Calu3 (cell line): ENCODE measurements at regions not wholly inside any gene's neighbourhood (a gene's known extent, or its start where the extent isn't known, plus 50 kb on each side); places are given as distances from the start of the nearest gene placed in this dataset.

Source experiments
- BruUV-seq: library from RNA; stranded (reverse); fragments of 400-500 nt; replicated peaks from 2 replicates; lab custom pipeline; 2021; lab: Mats Ljungman, UMichigan
- CTCF ChIA-PET: fragments of 300-600 bp; sonication (Branson Sonifier 250); formaldehyde crosslinking; loops from one replicate; lab custom pipeline; 2022; ENCODE audit warnings: antibody characterized with exemption; lab: Charles Lee
- DNase-seq: peaks from one replicate; pipeline ENCODE4 v3.0.0; 2022
- H3K27ac Mint-ChIP-seq: one replicate; pipeline ENCODE4 v1.8.0; 2022; ENCODE audit warnings: mixed read lengths; ENCODE audit not compliant: unreplicated experiment
- H3K27me3 Mint-ChIP-seq: one replicate; pipeline ENCODE4 v1.8.0; 2022; ENCODE audit warnings: mixed read lengths; ENCODE audit not compliant: unreplicated experiment
- H3K36me3 Mint-ChIP-seq: one replicate; pipeline ENCODE4 v1.8.0; 2022; ENCODE audit warnings: mild to moderate bottlenecking, moderate library complexity, mixed read lengths; ENCODE audit not compliant: insufficient read depth, unreplicated experiment
- H3K4me1 Mint-ChIP-seq: one replicate; pipeline ENCODE4 v1.8.0; 2022; ENCODE audit warnings: mild to moderate bottlenecking, low read depth, mixed read lengths; ENCODE audit not compliant: unreplicated experiment
- H3K4me3 Mint-ChIP-seq: one replicate; pipeline ENCODE4 v1.8.0; 2022; ENCODE audit warnings: mild to moderate bottlenecking, low read depth, moderate library complexity, mixed read lengths; ENCODE audit not compliant: unreplicated experiment
- H3K9me3 Mint-ChIP-seq: one replicate; pipeline ENCODE4 v1.8.0; 2022; ENCODE audit warnings: low read depth, mixed read lengths; ENCODE audit not compliant: unreplicated experiment
- intact Hi-C: fragments of 100-400 bp; cut with micrococcal nuclease; formaldehyde crosslinking; loops from one replicate; pipeline ENCODE4 v1.10.0; 2022; ENCODE audit not compliant: unreplicated experiment
- TF ChIP-seq, protein P1 (sequence below): fragments of 200-600 bp; IDR thresholded peaks from one replicate; pipeline ENCODE4 v1.8.0; 2022; ENCODE audit warnings: antibody characterized with exemption; ENCODE audit not compliant: unreplicated experiment

DNA sequence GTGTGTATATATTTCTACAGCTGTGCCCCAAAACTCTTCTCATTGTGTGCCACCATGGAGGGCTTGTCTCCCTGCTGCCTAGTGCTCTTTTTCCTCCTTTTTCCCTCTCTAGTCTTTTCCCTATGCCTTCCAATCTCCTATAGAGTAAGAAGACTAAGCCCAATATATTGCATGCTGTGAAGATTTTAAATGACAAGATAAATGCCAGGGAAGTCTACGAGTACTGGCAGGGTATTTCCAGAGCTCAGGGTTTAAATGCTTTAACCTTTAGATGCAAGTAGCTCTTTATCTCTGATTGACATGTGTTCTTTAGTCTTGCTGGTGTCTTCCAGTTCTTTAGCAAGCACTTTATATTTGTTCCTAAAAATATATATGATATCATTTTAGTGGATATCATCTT, 200.7 kb downstream of the SLITRK1 start:
- Mint-ChIP-seq H3K27ac (no peak overlapping the region), H3K36me3 (no peaks in the 10 kb centered on the region), H3K9me3 (no peaks in the 10 kb centered on the region), H3K4me3 (no peak overlapping the region), H3K4me1 (no peaks in the 10 kb centered on the region), H3K27me3 (no peaks in the 10 kb centered on the region)
- CTCF ChIA-PET = no interaction called here
- TF ChIP-seq, protein P1, sequence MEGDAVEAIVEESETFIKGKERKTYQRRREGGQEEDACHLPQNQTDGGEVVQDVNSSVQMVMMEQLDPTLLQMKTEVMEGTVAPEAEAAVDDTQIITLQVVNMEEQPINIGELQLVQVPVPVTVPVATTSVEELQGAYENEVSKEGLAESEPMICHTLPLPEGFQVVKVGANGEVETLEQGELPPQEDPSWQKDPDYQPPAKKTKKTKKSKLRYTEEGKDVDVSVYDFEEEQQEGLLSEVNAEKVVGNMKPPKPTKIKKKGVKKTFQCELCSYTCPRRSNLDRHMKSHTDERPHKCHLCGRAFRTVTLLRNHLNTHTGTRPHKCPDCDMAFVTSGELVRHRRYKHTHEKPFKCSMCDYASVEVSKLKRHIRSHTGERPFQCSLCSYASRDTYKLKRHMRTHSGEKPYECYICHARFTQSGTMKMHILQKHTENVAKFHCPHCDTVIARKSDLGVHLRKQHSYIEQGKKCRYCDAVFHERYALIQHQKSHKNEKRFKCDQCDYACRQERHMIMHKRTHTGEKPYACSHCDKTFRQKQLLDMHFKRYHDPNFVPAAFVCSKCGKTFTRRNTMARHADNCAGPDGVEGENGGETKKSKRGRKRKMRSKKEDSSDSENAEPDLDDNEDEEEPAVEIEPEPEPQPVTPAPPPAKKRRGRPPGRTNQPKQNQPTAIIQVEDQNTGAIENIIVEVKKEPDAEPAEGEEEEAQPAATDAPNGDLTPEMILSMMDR = no peak
- intact Hi-C loops = no loop called here
- no peak for DNase-seq
- BruUV-seq = no TSS peak

DNA sequence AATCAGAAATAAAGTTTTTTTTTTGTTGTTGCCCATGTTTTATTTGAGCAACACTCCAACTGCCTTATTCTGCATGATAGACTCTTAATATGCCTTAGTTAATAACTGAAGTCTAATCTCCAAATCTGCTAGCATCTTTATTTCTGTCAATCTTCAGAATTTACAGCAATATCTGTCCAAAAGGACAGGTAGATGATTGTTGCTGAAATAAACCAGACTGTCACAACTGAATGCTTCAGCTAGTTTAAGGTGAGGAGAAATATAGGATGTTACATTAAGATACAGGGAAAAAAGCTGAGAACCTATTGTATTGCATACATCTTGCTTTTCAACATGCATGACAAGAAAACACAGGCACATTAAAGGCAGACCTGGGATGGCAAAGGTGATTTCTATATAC, 204.3 kb downstream of the SLITRK1 start:
- no TSS peak for BruUV-seq
- intact Hi-C loops = no loop called here
- CTCF ChIA-PET = no interaction called here
- Mint-ChIP-seq H3K36me3 (no peaks in the 10 kb centered on the region), H3K4me1 (no peaks in the 10 kb centered on the region), H3K9me3 (peaks cover 3% of the 10 kb centered on the region), H3K27me3 (no peaks in the 10 kb centered on the region), H3K27ac (no peak overlapping the region), H3K4me3 (no peak overlapping the region)
- TF ChIP-seq, protein P1 = no peak
- no peak for DNase-seq

DNA sequence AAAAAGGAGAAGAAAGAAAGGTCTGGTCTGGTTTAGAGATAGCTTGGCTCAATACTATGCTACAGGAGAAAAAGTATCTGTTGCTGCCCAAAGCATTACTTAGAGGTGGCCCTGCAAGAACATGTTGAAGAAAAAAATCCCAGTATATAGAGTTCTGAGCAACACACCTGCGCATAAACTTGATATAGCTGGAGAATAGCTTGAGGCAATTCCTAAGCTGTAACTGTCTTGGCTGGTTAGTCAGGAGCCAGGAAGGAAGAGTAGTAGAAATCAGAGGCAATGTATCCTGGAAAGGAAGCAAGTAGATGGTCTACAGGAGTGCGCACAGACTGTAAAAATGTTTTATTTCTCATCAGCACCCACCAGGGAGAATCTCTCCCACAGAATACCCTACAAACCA, 209.7 kb downstream of the SLITRK1 start:
- Mint-ChIP-seq H3K9me3 (peaks cover 3% of the 10 kb centered on the region), H3K27ac (no peak overlapping the region), H3K27me3 (no peaks in the 10 kb centered on the region), H3K4me3 (no peak overlapping the region), H3K4me1 (no peaks in the 10 kb centered on the region), H3K36me3 (no peaks in the 10 kb centered on the region)
- no TSS peak for BruUV-seq
- DNase-seq = no peak
- TF ChIP-seq, protein P1 = no peak
- intact Hi-C loops = no loop called here
- CTCF ChIA-PET = no interaction called here

DNA sequence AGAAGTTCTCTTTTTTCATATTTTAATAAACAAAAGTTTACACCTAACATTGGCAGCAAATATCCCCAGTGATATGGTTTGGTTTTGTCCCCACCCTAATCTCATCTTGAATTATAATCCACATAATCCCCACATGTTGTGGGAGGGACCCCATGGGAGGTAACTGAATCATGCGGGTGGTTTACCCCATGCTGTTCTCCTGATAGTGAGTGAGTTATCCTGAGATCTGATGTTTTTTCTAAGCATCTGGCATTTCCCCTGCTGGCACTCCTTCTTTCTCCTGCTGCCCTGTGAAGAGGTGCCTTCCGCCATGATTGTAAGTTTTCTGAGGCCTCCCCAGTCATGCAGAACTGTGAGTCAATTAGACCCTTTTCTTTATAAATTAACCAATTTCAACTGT, 214.7 kb downstream of the SLITRK1 start:
- Mint-ChIP-seq H3K9me3 (no peaks in the 10 kb centered on the region), H3K36me3 (no peaks in the 10 kb centered on the region), H3K27me3 (no peaks in the 10 kb centered on the region), H3K4me1 (no peaks in the 10 kb centered on the region), H3K27ac (no peak overlapping the region), H3K4me3 (no peak overlapping the region)
- TF ChIP-seq, protein P1 = no peak
- DNase-seq = no peak
- intact Hi-C loops = no loop called here
- no TSS peak for BruUV-seq
- CTCF ChIA-PET = no interaction called here

DNA sequence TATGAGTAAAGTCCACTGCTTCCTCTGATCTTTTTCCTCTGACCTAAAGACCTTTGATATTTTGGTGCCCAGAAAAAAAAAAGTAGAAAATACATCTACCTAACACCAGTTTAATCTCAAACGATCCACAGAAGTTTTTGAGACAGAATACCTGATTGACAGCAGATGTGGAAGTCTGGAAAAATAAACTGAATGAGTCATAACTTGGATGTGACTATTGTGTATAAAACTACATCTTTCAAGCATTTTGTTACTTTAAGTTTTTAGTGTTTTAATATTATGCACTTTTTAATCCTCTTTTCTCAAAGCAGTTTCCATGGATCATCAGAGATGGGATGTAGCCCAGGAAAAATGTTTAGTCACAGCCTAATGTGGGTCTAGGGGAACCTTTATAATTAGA, 216.1 kb downstream of the SLITRK1 start:
- H3K36me3 Mint-ChIP-seq = no peaks in the 10 kb centered on the region
- BruUV-seq = no TSS peak
- CTCF ChIA-PET = no interaction called here
- no peaks in the 10 kb centered on the region for H3K27me3 Mint-ChIP-seq
- no peaks in the 10 kb centered on the region for H3K9me3 Mint-ChIP-seq
- TF ChIP-seq, protein P1 = no peak
- H3K27ac Mint-ChIP-seq = no peak overlapping the region
- no peak overlapping the region for H3K4me3 Mint-ChIP-seq
- H3K4me1 Mint-ChIP-seq = no peaks in the 10 kb centered on the region
- DNase-seq = no peak
- intact Hi-C loops = no loop called here
